IMR-90 (cell line): ENCODE measurements at regions not wholly inside any gene's neighbourhood (a gene's known extent, or its start where the extent isn't known, plus 50 kb on each side); places are given as distances from the start of the nearest gene placed in this dataset.

ENCODE experiments used
- ATAC-seq: fragments of 200-7000 bp; cut with Tn5 transposase; 2 replicates; pipeline ENCODE4 v1.9.1; 2020; ENCODE audit warnings: low read depth, mild to moderate bottlenecking, moderate library complexity
- BruUV-seq: library from RNA; stranded (reverse); fragments of 400-500 nt; replicated peaks from 2 replicates; lab custom pipeline; 2021; lab: Mats Ljungman, UMichigan
- CTCF ChIA-PET: fragments of 300-600 bp; formaldehyde crosslinking; extraction: SDS; loops from one replicate; lab custom pipeline; 2021; ENCODE audit warnings: antibody characterized with exemption; lab: Yijun Ruan, JAX
- POLR2A ChIA-PET: fragments of 300-600 bp; sonication (Branson Sonifier 250); formaldehyde crosslinking; loops from one replicate; lab custom pipeline; 2022; ENCODE audit warnings: antibody characterized with exemption; ENCODE audit not compliant: unreplicated experiment; lab: Charles Lee
- DNase-seq: peaks from one replicate; pipeline ENCODE4 v3.0.0; 2013
- H2AFZ ChIP-seq: replicated peaks from 2 replicates; pipeline ENCODE3; 2013; ENCODE audit warnings: low read length, mild to moderate bottlenecking; ENCODE audit not compliant: poor library complexity
- H2AK5ac ChIP-seq: 2 replicates; pipeline ENCODE4 v1.6.1; 2013; ENCODE audit warnings: low read depth, low read length, inconsistent platforms
- H2AK9ac ChIP-seq: replicated peaks from 2 replicates; pipeline ENCODE3; 2013; ENCODE audit warnings: mild to moderate bottlenecking, low read depth, low read length, moderate library complexity; ENCODE audit not compliant: poor library complexity
- H2BK120ac ChIP-seq: 2 replicates; pipeline ENCODE4 v1.6.1; 2013; ENCODE audit warnings: low read depth, low read length, inconsistent platforms
- H2BK15ac ChIP-seq: 3 replicates; pipeline ENCODE4 v1.6.1; 2013; ENCODE audit warnings: low read depth, low read length, inconsistent platforms
- H2BK20ac ChIP-seq: 2 replicates; pipeline ENCODE4 v1.6.1; 2013; ENCODE audit warnings: low read depth, mild to moderate bottlenecking, inconsistent platforms, low read length, moderate library complexity
- H2BK5ac ChIP-seq: 2 replicates; pipeline ENCODE4 v1.6.1; 2013; ENCODE audit warnings: mild to moderate bottlenecking, low read depth, low read length, inconsistent platforms; ENCODE audit not compliant: poor library complexity, severe bottlenecking
- H3K14ac ChIP-seq: replicated peaks from 2 replicates; pipeline ENCODE4 v1.6.1; 2013; ENCODE audit warnings: low read depth, low read length, inconsistent platforms
- H3K18ac ChIP-seq: 2 replicates; pipeline ENCODE4 v1.6.1; 2013; ENCODE audit warnings: low read depth, low read length, control low read depth
- H3K23ac ChIP-seq: 2 replicates; pipeline ENCODE4 v1.6.1; 2013; ENCODE audit warnings: low read depth, low read length, inconsistent platforms
- H3K27ac ChIP-seq: 2 replicates; pipeline ENCODE4 v1.5.1; 2013; ENCODE audit warnings: mild to moderate bottlenecking, control low read depth, low read length; ENCODE audit not compliant: insufficient read depth
- H3K27me3 ChIP-seq: 2 replicates; pipeline ENCODE4 v1.6.1; 2013; ENCODE audit warnings: low read length; ENCODE audit not compliant: control insufficient read depth, insufficient read depth
- H3K36me3 ChIP-seq: 2 replicates; pipeline ENCODE4 v1.6.1; 2013; ENCODE audit warnings: low read length, mixed read lengths; ENCODE audit not compliant: control insufficient read depth, insufficient read depth
- H3K4ac ChIP-seq: 2 replicates; pipeline ENCODE4 v1.6.1; 2013; ENCODE audit warnings: low read depth, low read length, inconsistent platforms
- H3K4me1 ChIP-seq: 2 replicates; pipeline ENCODE4 v1.6.1; 2013; ENCODE audit warnings: low read length, mixed read lengths; ENCODE audit not compliant: control insufficient read depth, insufficient read depth
- H3K4me2 ChIP-seq: 2 replicates; pipeline ENCODE4 v1.6.1; 2013; ENCODE audit warnings: low read depth, mild to moderate bottlenecking, control low read depth, low read length, moderate library complexity
- H3K4me3 ChIP-seq: 2 replicates; pipeline ENCODE4 v1.5.1; 2013; ENCODE audit warnings: low read depth, mild to moderate bottlenecking, control low read depth, low read length, moderate library complexity; ENCODE audit not compliant: insufficient read depth
- H3K56ac ChIP-seq: 2 replicates; pipeline ENCODE4 v1.6.1; 2013; ENCODE audit warnings: low read length, inconsistent platforms; ENCODE audit not compliant: insufficient read depth; ENCODE audit errors: extremely low read depth
- H3K79me1 ChIP-seq, 2 experiments: 2 replicates each; pipeline ENCODE4 v1.6.1; 2013; ENCODE audit warnings: low read length in 2 of 2, inconsistent platforms in 1 of 2, low read depth in 1 of 2
- H3K9ac ChIP-seq: 2 replicates; pipeline ENCODE4 v1.6.1; 2013; ENCODE audit warnings: low read depth, low read length, control low read depth
- H3K9me1 ChIP-seq: 2 replicates; pipeline ENCODE4 v1.6.1; 2013; ENCODE audit warnings: low read length, inconsistent platforms; ENCODE audit not compliant: insufficient read depth
- H3K9me3 ChIP-seq: 2 replicates; pipeline ENCODE4 v1.6.1; 2013; ENCODE audit warnings: low read length; ENCODE audit not compliant: control insufficient read depth, insufficient read depth
- H4K20me1 ChIP-seq: 2 replicates; pipeline ENCODE4 v1.6.1; 2013; ENCODE audit warnings: low read length, inconsistent platforms; ENCODE audit not compliant: insufficient read depth
- H4K5ac ChIP-seq: 2 replicates; pipeline ENCODE4 v1.6.1; 2013; ENCODE audit warnings: mild to moderate bottlenecking, low read depth, low read length, control low read depth
- H4K8ac ChIP-seq, 2 experiments: 2 replicates each; pipeline ENCODE4 v1.6.1; 2013; ENCODE audit warnings: low read depth in 2 of 2, low read length in 2 of 2, control low read depth in 1 of 2, inconsistent platforms in 1 of 2
- H4K91ac ChIP-seq: 2 replicates; pipeline ENCODE4 v1.6.1; 2013; ENCODE audit warnings: low read depth, low read length, inconsistent platforms; ENCODE audit not compliant: insufficient read depth
- MAFK ChIP-seq: IDR thresholded peaks from 2 replicates; pipeline ENCODE4 v1.6.1; 2012; ENCODE audit warnings: low read depth, low read length, improper control_type of control experiment
- POLR2A ChIP-seq: IDR thresholded peaks from 2 replicates; pipeline ENCODE4 v1.6.1; 2012; ENCODE audit warnings: mild to moderate bottlenecking, low read depth, low read length
- WGBS, 2 experiments: methylation state at CpG; one replicate each; pipeline versions ENCODE4 v1.1.5 to v1.1.7; 2013; ENCODE audit warnings: missing lambda C conversion rate in 2 of 2; ENCODE audit not compliant: insufficient read length in 1 of 2; ENCODE audit errors: extremely low coverage in 2 of 2; 5-methylcytosine and 5-hydroxymethylcytosine counted together
- dilution Hi-C: fragments of 300-500 bp; cut with HindIII; formaldehyde crosslinking; loops from one replicate; pipeline ENCODE4 v1.14.3; 2018; ENCODE audit warnings: low sequenced_read_pairs; ENCODE audit not compliant: unreplicated experiment
- in situ Hi-C: fragments of 300-500 bp; cut with MboI; formaldehyde crosslinking; loops from 3 replicates; pipeline ENCODE4 v1.14.3; 2019; ENCODE audit warnings: low sequenced_read_pairs, inconsistent platforms, mixed read lengths
- intact Hi-C: fragments of 100-400 bp; cut with micrococcal nuclease; formaldehyde crosslinking; loops from 2 replicates; pipeline ENCODE4 v1.10.0; 2022

DNA sequence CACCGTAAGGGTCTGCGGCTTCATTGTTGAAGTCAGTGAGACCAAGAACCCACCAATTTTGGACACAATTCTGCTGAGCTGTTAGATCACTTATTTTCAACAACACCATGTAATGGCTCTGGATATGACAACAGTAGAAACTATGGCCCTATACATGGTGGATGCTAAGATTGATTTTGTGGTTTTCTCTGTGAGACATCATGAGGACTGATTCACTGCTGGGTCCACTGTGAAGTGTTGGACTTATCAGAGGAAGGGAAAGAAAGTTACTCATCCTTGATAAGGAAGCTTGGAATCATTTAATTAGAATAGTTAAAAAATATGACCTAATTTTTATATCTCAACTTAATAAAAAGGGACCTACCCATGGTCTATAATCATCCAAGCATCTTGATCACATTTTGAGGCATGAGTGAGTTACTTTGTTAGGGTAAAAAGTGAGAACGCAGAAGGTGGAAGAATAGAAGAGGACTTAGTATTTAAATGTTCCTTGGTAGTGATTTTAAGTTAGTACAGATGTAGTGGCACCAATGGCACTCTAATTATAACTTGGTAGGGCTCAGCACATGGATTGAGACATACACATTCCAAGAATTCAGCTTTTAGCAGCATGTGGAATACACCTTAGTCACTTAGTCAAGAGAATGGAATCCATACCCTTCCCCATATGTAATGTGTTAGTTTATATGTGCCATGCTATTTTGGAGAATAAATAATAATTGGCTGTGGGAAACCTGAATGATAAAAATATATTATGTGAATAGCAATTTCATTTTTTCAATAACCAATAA lies 123.5 kb upstream of the CD180 start:
- no peak overlapping the region for H3K4me2 ChIP-seq
- peak; percentile 40 for DNase-seq
- ChIA-PET POLR2A (no interaction called here), CTCF (interaction anchor here (0.7 to 1.0 kb wide), 2 partner anchors 12 to 14 kb away, joined by 3 to 4 read pairs; no protein-coding TSS in a partner anchor)
- no CpG with 5 or more reads among the region's 3 CpGs for WGBS, 2 experiments
- H2AFZ ChIP-seq = no peak overlapping the region
- no peak overlapping the region for H2BK20ac ChIP-seq
- BruUV-seq = no TSS peak
- dilution Hi-C loops = no loop called here
- H3K4me3 ChIP-seq = no peak overlapping the region
- no peak overlapping the region for H3K14ac ChIP-seq
- H3K23ac ChIP-seq = no peak overlapping the region
- no peak overlapping the region for H2AK9ac ChIP-seq
- H3K79me1 ChIP-seq = no peaks in the 10 kb centered on the region
- H4K8ac ChIP-seq = no peak overlapping the region
- no peak overlapping the region for H3K27ac ChIP-seq
- H2BK120ac ChIP-seq = no peak overlapping the region
- H2BK15ac ChIP-seq = no peak overlapping the region
- in situ Hi-C loops = no loop called here
- no peak overlapping the region for H3K56ac ChIP-seq
- no peaks in the 10 kb centered on the region; the same call in 1 of the 2 replicates for H3K27me3 ChIP-seq
- no peaks in the 10 kb centered on the region for H3K9me3 ChIP-seq
- TF ChIP-seq POLR2A (no peak), MAFK (peak; percentile 28; the same call in 1 of the 2 replicates)
- no peak overlapping the region for H3K18ac ChIP-seq
- no peak overlapping the region for H2BK5ac ChIP-seq
- no peak overlapping the region for H4K5ac ChIP-seq
- no peak for ATAC-seq
- no peaks in the 10 kb centered on the region for H4K20me1 ChIP-seq
- H2AK5ac ChIP-seq = no peak overlapping the region
- no peaks in the 10 kb centered on the region for H3K9me1 ChIP-seq
- no peak overlapping the region for H3K4ac ChIP-seq
- no peak overlapping the region for H3K9ac ChIP-seq
- no peaks in the 10 kb centered on the region for H3K36me3 ChIP-seq
- H4K91ac ChIP-seq = no peak overlapping the region
- intact Hi-C loops = no loop called here
- H3K4me1 ChIP-seq = peaks cover 2% of the 10 kb centered on the region
